Thyroid gland (tissue), 4 donors: ENCODE measurements at regions not wholly inside any gene's neighbourhood (a gene's known extent, or its start where the extent isn't known, plus 50 kb on each side); places are given as distances from the start of the nearest gene placed in this dataset.

Source experiments
- DNase-seq, 2 donors: peaks; one replicate each; pipeline ENCODE4 v3.0.0-alpha.2; 2019
- H3K27ac ChIP-seq, 3 donors: fragments of 200-600 bp; sonication (generic); 1 replicate in 2 of 3; 2 replicates in 1 of 3; pipeline ENCODE4 v1.5.1; 2016 to 2019; ENCODE audit warnings: mild to moderate bottlenecking in 1 of 3, moderate library complexity in 1 of 3
- H3K27me3 ChIP-seq: fragments of 200-600 bp; sonication (generic); one replicate; pipeline ENCODE4 v1.5.1; 2019
- H3K36me3 ChIP-seq, 2 donors: fragments of 200-600 bp; sonication (generic); one replicate each; pipeline ENCODE4 v1.5.1; 2016 to 2019
- H3K4me1 ChIP-seq, 2 donors: fragments of 200-600 bp; sonication (generic); one replicate each; pipeline ENCODE4 v1.5.1; 2017 to 2019
- H3K4me3 ChIP-seq, 3 donors: fragments of 200-600 bp; sonication (generic); replicated peaks in 1 of 3; 1 replicate in 2 of 3; 2 replicates in 1 of 3; pipeline ENCODE4 v1.5.1; 2016; ENCODE audit warnings: mild to moderate bottlenecking in 1 of 3
- H3K9me3 ChIP-seq: fragments of 200-600 bp; sonication (generic); one replicate; pipeline ENCODE4 v1.5.1; 2017
- POLR2A ChIP-seq, 2 donors: fragments of 450-650 bp; IDR thresholded peaks; one replicate each; pipeline ENCODE4 v1.6.1; 2017; ENCODE audit warnings: antibody characterized with exemption in 2 of 2, mild to moderate bottlenecking in 2 of 2, moderate library complexity in 1 of 2
- WGBS, 2 donors: methylation state at CpG; one replicate each; pipeline ENCODE4 v1.1.5; 2017; 5-methylcytosine and 5-hydroxymethylcytosine counted together
- intact Hi-C: fragments of 100-400 bp; cut with DNase I; formaldehyde crosslinking; loops from one replicate; pipeline ENCODE4 v1.15.1; 2023
- TF ChIP-seq, protein P1 (sequence below), 6 experiments: fragments of 200-600 bp in 3 of 6; fragments of 450-650 bp in 3 of 6; sonication (generic) in 3 of 6; IDR thresholded peaks; one replicate each; pipeline ENCODE4 v1.5.1; 2016 to 2019; ENCODE audit warnings: antibody characterized with exemption in 6 of 6, mild to moderate bottlenecking in 2 of 6, inconsistent platforms in 1 of 6, moderate library complexity in 1 of 6

DNA sequence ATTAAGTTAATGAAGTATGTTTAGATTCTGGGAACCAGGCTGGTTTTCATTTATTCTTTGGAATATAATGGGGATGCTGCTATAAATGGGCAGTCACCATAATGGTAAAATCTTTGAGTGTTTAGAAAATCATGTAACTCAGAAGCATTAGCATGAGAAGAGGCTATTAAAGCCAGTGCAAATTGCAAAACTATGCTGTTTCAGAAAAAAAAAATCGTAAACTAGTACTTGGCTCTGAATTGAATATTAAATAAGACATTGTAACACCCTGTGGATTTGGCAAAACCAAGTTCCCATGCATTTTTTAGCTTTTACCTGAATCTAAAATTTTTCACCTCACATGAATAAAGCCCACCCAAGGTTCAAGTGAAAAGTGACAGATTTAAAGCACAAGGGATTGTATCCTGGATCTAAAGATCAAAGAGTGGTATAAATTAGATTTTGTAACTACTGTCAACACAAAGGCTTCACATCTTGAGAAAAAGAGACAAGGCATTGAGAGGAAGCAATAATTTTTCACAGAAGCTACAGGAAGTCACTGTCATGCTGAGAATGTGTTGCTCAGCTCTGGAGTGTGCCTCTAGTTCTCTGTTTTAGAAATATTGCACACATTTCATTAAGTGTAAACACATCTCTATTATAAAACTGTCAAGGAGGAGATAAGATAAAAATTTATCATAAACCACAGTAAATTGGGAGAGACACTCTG is 142.2 kb downstream of the ABCA8 start:
- H3K27ac ChIP-seq, result no peak overlapping the region
- no peak for TF ChIP-seq POLR2A (IDR thresholded peaks at IDR 0.05)
- TF ChIP-seq, protein P1, sequence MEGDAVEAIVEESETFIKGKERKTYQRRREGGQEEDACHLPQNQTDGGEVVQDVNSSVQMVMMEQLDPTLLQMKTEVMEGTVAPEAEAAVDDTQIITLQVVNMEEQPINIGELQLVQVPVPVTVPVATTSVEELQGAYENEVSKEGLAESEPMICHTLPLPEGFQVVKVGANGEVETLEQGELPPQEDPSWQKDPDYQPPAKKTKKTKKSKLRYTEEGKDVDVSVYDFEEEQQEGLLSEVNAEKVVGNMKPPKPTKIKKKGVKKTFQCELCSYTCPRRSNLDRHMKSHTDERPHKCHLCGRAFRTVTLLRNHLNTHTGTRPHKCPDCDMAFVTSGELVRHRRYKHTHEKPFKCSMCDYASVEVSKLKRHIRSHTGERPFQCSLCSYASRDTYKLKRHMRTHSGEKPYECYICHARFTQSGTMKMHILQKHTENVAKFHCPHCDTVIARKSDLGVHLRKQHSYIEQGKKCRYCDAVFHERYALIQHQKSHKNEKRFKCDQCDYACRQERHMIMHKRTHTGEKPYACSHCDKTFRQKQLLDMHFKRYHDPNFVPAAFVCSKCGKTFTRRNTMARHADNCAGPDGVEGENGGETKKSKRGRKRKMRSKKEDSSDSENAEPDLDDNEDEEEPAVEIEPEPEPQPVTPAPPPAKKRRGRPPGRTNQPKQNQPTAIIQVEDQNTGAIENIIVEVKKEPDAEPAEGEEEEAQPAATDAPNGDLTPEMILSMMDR (IDR thresholded peaks at IDR 0.05), result no peak
- no peak for DNase-seq
- no peaks in the 10 kb centered on the region for H3K4me1 ChIP-seq
- 70 to 71% methylated on average over 1 of the region's 1 CpG for WGBS, 2 donors
- H3K36me3 ChIP-seq, result no peaks in the 10 kb centered on the region
- intact Hi-C loops, result no loop called here
- no peak overlapping the region for H3K4me3 ChIP-seq
- no peaks in the 10 kb centered on the region for H3K9me3 ChIP-seq
- no peaks in the 10 kb centered on the region for H3K27me3 ChIP-seq

DNA sequence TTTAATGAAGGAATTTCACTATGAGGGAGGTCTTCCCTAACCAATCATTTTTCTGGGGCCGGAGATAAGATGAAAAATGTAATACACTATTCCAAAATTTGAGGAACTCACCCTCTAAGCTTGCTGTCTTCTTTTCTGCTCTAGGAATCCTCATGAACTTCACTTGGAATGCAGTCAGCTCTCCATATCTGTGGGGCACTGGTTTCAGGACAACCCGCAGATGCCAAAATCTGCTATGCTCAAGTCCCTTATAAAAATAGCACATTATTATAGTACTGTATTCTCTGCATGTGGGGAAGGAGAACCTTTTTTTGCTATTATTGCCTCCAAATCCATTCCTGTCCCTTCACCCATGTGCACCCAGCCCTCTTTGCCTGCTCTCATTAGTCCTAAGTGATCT is 146.0 kb downstream of the ABCA8 start:
- no peaks in the 10 kb centered on the region for H3K36me3 ChIP-seq
- no peaks in the 10 kb centered on the region for H3K4me1 ChIP-seq
- intact Hi-C loops, result no loop called here
- no peaks in the 10 kb centered on the region for H3K9me3 ChIP-seq
- H3K27me3 ChIP-seq, result no peaks in the 10 kb centered on the region
- no peak overlapping the region for H3K4me3 ChIP-seq
- WGBS, 2 donors, result 84 to 94% methylated on average over 2 of the region's 2 CpGs
- no peak for DNase-seq
- TF ChIP-seq, protein P1 (IDR thresholded peaks at IDR 0.05), result no peak
- TF ChIP-seq POLR2A (IDR thresholded peaks at IDR 0.05), result no peak
- no peak overlapping the region for H3K27ac ChIP-seq

DNA sequence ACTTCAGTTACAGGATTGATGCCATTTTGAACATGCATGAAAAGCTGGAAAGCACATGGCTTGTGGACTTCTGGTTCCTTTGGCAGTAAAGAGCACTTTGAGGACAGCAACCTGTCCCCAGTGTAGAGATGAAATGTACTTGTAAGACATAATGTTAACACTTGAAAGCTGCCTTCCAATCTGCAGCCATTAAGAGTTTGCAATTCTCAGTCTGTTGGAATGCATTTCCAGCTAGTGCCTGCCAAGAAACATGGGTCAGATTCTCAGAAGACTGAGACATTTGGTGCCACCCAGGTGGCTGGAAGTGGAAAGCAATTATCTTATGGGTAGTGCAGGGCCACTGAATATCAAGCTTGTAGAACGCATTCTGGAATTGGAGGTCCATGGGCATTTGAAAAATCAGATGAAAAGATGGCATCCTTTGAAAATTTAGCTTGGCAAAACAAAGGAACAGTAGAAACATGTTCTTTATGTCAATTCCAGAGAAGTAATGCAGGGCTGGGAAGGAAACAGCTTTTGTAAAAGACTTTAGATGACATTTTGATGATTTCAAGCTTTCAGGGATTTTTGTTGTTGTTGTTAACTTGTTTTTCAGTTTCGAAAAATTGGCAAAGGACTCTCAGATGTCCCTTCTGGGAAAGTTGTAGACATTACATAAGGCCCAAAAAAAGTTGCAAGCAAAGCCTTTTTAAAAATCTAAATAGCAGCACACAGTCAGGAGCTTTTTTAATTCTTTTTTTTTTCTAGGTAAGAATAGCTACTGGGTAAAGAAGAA is 147.0 kb downstream of the ABCA8 start:
- WGBS, 2 donors, result 66 to 83% methylated on average over 2 of the region's 2 CpGs
- Histone ChIP-seq H3K4me1 (no peaks in the 10 kb centered on the region), H3K36me3 (no peaks in the 10 kb centered on the region), H3K27me3 (no peaks in the 10 kb centered on the region), H3K4me3 (no peak overlapping the region), H3K27ac (no peak overlapping the region), H3K9me3 (no peaks in the 10 kb centered on the region)
- no peak for DNase-seq
- no peak for TF ChIP-seq POLR2A (IDR thresholded peaks at IDR 0.05)
- TF ChIP-seq, protein P1 (IDR thresholded peaks at IDR 0.05), result no peak
- intact Hi-C loops, result no loop called here

DNA sequence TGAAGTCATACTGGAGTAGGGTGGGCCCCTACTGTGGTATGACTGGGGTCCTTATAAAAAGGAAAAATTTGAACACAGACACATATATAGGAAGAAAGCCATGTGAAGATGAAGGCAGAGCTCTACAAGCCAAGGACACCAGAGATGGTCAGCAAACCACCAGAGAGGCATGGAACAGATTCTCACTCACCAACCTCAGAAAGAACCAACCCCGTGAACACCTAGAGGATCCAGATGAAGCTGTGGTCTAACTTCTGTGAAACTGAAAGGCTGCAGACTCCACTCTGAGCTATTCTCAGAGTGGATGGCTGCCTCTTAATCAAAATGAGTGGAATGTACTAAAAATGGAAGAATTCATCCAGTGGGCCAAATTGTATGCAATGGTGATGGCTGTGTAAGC is 149.6 kb downstream of the ABCA8 start:
- Histone ChIP-seq H3K27ac (no peak overlapping the region), H3K9me3 (no peaks in the 10 kb centered on the region), H3K4me3 (no peak overlapping the region), H3K4me1 (no peaks in the 10 kb centered on the region), H3K27me3 (no peaks in the 10 kb centered on the region), H3K36me3 (no peaks in the 10 kb centered on the region)
- TF ChIP-seq, protein P1 (IDR thresholded peaks at IDR 0.05), result no peak
- no peak for TF ChIP-seq POLR2A (IDR thresholded peaks at IDR 0.05)
- DNase-seq, result no peak
- WGBS, 2 donors, result 82 to 93% methylated on average over 1 of the region's 1 CpG
- intact Hi-C loops, result no loop called here
